Fibroblast of villous mesenchyme (primary cell): ENCODE measurements at regions not wholly inside any gene's neighbourhood (a gene's known extent, or its start where the extent isn't known, plus 50 kb on each side); places are given as distances from the start of the nearest gene placed in this dataset.

ENCODE experiments used
- DNase-seq: peaks from one replicate; pipeline ENCODE4 v3.0.0-alpha.2; 2010; ENCODE audit warnings: low read depth
- H3K4me3 ChIP-seq: 2 replicates; pipeline ENCODE4 v1.5.1; 2011; ENCODE audit warnings: low read depth, mild to moderate bottlenecking, low read length
- TF ChIP-seq, protein P1 (sequence below): IDR thresholded peaks from 2 replicates; pipeline ENCODE4 v1.5.1; 2012; ENCODE audit warnings: low read depth, mild to moderate bottlenecking, low read length; ENCODE audit not compliant: insufficient read depth

DNA sequence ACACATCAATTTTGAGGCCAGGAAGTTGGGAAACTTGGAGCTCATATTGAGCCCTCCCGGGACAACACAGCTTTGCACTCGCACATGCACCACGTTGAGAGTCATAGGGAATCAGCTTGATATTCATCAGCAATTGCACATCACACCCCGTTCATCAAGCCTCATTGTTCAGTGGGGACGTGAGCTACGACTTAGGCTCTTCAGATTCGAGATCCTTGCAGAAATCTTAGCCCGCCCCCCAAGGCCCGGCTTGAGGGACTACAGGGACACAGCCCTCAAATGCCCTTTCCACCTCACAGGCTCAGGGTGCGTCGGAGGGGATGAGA is 93.0 kb upstream of the MAFB start:
- DNase-seq, result no peak
- TF ChIP-seq, protein P1, sequence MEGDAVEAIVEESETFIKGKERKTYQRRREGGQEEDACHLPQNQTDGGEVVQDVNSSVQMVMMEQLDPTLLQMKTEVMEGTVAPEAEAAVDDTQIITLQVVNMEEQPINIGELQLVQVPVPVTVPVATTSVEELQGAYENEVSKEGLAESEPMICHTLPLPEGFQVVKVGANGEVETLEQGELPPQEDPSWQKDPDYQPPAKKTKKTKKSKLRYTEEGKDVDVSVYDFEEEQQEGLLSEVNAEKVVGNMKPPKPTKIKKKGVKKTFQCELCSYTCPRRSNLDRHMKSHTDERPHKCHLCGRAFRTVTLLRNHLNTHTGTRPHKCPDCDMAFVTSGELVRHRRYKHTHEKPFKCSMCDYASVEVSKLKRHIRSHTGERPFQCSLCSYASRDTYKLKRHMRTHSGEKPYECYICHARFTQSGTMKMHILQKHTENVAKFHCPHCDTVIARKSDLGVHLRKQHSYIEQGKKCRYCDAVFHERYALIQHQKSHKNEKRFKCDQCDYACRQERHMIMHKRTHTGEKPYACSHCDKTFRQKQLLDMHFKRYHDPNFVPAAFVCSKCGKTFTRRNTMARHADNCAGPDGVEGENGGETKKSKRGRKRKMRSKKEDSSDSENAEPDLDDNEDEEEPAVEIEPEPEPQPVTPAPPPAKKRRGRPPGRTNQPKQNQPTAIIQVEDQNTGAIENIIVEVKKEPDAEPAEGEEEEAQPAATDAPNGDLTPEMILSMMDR, result no peak
- H3K4me3 ChIP-seq, result no peak overlapping the region

DNA sequence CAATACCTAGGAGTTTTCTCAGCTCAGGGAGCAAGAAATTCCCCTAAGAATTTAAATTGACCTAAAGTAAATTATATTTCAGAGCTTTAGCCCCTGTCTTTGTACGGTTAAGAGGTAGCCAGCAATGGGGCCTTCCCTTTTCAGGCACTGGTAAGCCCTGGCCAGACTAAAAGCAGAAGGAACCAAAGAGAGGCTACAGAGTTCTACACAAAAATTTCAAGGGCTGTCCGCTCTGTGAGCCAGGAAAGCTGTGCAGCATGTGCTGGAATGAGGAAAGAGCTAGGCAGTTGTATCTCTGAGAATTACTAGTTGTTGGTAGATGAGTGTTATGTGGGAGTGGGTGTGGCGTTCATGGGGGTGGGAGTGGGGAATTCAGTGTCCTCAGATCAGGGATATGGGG is 96.3 kb upstream of the MAFB start:
- TF ChIP-seq, protein P1, result no peak
- no peak overlapping the region for H3K4me3 ChIP-seq
- DNase-seq, result no peak

DNA sequence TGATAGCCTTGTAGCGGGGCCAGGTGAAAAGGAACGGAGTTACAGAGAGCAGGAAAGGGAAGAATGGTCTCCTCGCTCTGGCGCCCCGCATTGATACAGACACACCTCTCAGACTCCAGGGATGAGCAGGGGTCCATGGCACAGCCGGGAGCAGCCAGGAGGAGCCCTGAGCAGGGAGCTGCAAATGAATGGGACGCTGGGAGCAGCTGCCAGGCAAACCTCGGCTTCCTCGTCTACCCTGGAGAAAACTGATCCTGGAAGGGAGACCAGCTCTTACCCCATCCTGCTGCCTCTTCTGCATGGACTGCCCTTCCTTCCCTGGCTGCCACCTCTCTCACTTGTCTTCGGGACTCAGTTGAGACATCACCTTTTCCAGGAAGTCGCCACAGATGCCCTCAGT is 97.3 kb upstream of the MAFB start:
- no peak overlapping the region for H3K4me3 ChIP-seq
- TF ChIP-seq, protein P1, result no peak
- DNase-seq, result no peak

DNA sequence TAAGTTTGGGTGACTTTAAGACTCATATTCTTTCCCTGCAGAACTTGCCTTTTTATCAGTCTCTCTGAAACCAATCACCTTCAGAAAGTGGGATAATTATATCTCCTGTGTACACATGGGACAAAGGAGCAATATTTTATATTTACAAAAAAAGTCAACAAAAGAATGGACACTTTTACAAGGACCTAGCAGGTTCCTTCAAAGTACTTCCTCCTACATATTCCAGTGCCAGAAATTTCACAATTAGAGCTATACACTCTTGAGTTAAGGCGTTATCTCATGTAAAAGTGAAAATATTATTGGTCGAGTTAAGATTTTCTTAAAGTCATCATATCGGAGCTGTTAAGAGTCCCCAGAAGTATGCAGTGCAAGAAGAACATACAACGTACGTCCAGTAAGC is 98.9 kb upstream of the MAFB start:
- TF ChIP-seq, protein P1, result no peak
- H3K4me3 ChIP-seq, result no peak overlapping the region
- no peak for DNase-seq

DNA sequence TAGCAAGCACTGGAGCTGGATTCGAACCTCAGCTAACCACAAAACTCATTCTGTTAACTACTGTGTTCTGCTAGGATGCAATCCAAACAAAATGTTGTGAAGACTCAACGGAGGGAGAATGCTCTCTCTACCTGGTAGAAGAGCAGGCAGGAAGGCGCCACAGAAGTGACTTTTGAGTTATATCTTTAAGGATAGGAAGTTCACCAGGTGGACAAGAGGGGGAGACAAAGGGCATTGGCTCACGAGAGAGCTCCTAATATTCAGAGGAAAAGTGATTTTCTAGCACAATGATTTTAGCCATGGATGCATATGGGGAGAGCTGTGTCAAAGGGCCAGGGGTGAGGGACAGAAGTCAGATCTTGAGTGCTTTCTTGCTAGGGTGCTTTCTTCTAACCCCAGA is 108.4 kb upstream of the MAFB start:
- TF ChIP-seq, protein P1, result peak; percentile 65
- DNase-seq, result peak; percentile 24
- H3K4me3 ChIP-seq, result no peak overlapping the region

DNA sequence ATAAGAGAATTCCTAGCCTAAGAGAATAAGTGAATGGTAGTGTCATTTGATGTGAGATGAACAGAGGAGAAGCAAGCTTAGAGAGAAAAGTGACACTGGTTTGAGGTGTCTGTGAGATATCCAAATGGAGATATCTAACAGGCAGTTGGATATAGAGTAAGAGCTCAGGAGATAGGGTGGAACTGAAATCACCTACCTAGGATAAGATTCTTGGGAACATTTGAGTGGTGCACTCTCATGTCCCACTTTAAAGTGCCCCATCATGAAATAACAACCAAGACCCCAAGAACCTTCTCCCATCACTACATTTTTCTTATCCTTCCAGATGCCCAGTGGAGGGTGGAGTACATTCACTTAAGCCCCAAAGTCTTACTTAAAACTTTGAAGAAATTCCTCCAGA is 109.0 kb upstream of the MAFB start:
- no peak for DNase-seq
- TF ChIP-seq, protein P1, result no peak
- no peak overlapping the region for H3K4me3 ChIP-seq

DNA sequence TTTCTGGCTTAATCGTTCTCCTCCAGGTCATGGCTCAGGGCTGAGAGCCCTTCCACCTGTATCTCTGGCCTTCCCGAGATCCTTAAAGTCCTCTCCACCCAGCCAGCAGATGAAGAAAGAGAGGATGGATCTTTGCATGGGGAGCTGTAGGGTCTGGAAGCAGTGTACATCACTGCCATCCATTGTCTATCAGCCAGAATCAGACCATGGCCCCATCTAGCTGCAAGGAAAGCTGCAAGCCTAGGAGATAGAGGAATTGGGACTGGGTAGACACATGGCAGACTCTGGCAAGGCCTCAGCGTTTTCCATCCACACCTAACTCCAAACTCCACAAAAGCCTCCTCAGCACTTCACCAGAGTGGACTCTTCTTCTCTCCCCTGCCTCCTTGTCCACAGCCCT is 113.8 kb upstream of the MAFB start:
- TF ChIP-seq, protein P1, result no peak
- H3K4me3 ChIP-seq, result no peak overlapping the region
- DNase-seq, result no peak
